GM21717 (cell line): ENCODE measurements at regions not wholly inside any gene's neighbourhood (a gene's known extent, or its start where the extent isn't known, plus 50 kb on each side); places are given as distances from the start of the nearest gene placed in this dataset.
"Not testable (repeated sequence)": the region's sequence is repeated elsewhere in the genome, so short reads cannot be mapped to it uniquely, and the experiment has no call there.

Experiments used
- ATAC-seq: cut with Tn5 transposase; IDR thresholded peaks from one replicate; pipeline ENCODE4 v1.9.1; 2021; ENCODE audit warnings: mild to moderate bottlenecking, moderate library complexity; ENCODE audit not compliant: unreplicated experiment

- no peak for ATAC-seq
These were observed 140.7 kb downstream of the DUSP10 start for GRCh38 chr1:221601166-221601565.

- ATAC-seq: no peak
These were observed 139.1 kb downstream of the DUSP10 start for GRCh38 chr1:221602830-221603229.

DNA sequence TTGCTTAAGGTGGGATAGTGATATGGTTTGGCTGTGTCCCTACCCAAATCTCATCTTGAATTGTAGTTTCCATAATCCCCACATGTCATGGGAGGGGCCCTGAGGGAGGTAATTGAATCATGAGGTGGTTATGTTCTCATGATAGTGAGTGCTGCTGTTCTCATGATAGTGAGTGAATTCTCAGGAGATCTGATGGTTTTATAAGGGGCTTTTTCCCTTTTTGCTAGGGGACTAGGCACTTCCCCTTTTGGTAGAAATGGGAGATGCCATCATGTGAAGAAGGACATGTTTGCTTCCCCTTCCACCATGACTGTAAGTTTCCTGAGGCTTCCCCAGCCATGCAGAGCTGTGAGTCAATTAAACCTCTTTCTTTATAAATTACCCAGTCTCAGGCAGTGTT is 137.5 kb downstream of the DUSP10 start:
- not testable (repeated sequence) for ATAC-seq

DNA sequence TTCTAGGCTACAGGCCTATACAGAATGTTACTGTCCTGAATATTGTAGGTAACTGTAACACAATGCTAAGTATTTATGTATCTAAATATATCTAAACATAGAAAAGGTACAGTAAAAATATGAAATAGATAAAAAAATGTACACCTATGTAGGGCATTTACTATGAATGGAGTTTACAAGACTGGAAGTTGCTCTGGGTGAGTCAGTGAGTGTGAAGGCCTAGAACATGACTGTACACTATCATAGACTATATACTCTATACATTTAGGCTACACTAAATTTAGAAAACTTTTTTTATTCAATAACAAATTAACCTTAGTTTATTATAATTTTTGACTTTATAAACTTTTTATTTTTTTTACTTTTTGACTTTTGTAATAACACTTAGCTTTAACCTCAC is 136.9 kb downstream of the DUSP10 start:
- no peak for ATAC-seq

DNA sequence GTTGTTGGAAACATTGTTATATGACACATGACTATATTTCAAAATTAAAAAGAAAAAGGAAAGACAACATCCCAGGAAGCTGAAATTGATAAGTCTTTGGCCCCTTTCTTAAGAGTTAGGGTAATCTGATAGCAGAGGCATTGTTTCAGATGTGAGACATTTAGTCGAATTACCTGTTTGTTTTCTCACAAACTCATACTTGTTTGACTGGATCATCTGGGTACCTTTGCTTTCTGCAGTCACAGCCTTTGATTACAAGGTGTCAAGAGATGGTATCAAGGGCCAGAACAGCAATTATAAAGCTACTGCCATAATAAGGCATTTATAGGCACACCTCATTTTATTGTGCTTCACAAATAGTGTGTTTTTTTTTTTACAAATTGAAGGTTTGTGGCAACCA is 136.3 kb downstream of the DUSP10 start:
- no peak for ATAC-seq

DNA sequence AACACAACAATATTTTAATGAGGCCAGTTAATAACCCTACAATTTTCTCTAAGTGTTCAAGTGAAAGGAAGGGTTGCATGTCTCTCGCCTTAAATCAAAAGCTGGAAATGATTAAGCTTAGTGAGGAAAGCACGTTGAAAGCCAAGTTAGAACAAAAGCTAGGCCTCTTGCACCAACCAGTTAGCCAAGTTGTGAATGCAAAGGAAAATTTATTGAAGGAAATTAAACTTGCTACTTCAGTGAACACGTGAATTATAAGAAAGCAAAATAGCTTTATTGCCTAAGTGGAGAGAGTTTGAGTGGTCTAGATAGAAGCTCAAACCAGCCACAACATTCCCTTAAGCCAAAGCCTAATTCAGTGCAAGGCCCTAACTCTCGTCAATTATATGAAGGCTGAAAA is 135.6 kb downstream of the DUSP10 start:
- no peak for ATAC-seq

GRCh38 chr1:221608835-221609320 is 133.0 kb downstream of the DUSP10 start:
- ATAC-seq: no peak

GRCh38 chr1:221611656-221612046 is 130.2 kb downstream of the DUSP10 start:
- no peak for ATAC-seq

GRCh38 chr1:221612047-221612777 is 129.7 kb downstream of the DUSP10 start:
- ATAC-seq: no peak

- no peak for ATAC-seq
These were observed 121.2 kb downstream of the DUSP10 start for GRCh38 chr1:221620437-221621384.

GRCh38 chr1:221621683-221622082 is 120.2 kb downstream of the DUSP10 start:
- ATAC-seq: no peak

GRCh38 chr1:221622389-221622788 is 119.5 kb downstream of the DUSP10 start:
- no peak for ATAC-seq

GRCh38 chr1:221625026-221625425 is 116.9 kb downstream of the DUSP10 start:
- ATAC-seq: no peak

DNA sequence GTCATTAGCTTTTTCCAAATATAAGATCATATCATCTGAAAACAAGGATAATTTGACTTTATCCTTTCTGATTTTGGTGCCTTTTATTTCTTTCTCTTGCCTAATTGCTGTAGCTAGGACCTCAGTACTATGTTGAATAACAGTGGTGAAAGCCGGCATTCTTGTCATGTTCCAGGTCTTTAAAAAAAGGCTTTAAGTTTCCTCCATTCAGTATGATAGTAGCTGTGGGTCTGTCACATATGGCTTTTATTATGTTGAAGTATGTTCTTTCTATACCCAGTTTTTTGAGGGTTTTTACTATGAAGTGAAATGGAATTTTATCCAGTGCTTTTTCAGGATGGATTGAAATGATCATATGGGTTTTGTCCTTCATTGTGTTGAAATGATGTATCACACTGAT is 115.8 kb downstream of the DUSP10 start:
- ATAC-seq: no peak

- no peak for ATAC-seq
These were observed 111.7 kb downstream of the DUSP10 start for GRCh38 chr1:221630236-221630635.

- ATAC-seq: no peak
These were observed 110.3 kb downstream of the DUSP10 start for GRCh38 chr1:221631556-221631955.

DNA sequence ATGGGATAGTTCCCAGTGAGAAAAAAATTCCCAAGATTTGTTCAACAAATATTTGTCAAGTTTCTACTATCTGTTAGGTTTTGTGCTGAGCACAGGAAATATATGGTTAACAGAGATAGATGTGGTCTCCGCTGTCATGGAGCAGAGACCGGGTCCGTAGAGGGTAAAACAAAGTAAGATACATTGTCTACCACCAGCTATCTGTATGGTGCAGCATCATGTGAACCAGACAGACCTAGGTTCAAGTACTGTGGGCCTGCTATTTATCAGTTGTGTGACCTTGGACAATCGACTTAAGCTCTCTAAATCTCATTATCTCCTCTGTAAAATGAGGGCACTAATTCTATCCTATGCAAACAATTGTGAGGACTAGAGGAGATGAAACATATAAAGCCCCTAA is 109.8 kb downstream of the DUSP10 start:
- no peak for ATAC-seq

DNA sequence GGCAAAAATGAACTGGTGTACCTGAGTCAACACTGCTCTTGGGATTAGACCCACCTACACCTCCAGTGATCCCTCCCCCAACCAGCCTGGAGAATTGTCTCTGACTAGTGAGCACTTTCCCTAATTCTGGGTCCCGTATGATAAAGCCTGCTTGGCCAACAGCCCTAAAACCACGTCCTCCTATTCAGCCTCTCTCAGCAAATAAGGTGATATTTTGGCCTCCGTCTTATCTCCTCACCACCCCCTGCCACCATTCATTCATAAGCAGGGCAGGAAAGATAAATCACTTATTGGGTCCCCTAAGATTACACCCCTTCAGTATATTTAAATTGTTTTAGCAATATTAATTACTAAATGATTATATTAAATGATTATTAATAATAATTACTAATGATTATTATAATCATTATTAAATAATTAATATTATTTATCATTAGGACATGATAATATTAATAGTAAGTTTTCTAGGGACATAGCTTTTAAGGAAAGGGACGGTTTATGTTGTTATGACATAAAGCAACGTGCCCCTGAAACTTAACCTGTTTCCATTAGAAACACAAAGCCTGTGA is 108.0 kb downstream of the DUSP10 start:
- ATAC-seq: no peak

DNA sequence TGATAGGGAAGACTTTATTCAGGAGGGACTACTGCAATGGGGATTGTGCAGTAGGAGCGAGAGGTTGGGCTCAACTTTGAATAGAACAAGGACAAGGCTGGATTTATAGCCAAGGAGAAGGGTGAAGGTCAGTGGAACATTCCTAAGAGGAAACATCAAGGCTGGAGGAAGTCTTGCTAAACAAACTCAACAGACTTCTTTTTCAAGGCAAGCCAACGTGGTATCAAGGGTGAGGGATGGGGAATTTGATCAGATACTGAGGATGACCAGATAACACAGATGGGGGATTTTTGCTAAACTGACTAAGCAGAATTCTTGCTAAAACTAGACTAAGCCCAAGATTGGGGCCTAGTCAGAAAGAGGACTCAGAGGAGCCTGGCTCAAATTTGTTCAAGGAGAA is 107.3 kb downstream of the DUSP10 start:
- no peak for ATAC-seq

GRCh38 chr1:221635305-221635704 is 106.6 kb downstream of the DUSP10 start:
- no peak for ATAC-seq

DNA sequence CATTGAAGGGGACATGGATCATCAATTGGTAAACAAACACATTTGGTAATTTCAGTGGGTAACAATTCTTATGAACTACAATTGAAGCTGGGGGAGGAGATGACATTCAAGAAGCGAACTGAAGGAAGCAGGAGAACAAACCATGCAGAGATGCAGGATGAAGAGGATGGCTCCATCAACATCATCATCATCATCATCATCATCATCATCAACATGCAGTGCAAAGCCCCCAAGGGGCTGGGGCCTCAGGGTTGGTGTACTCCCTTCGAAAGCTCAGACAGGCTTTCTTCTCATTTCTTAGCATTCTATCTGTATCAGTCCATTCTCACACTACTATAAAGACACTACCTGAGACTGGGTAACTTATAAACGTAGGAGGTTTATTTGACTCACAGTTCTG is 105.8 kb downstream of the DUSP10 start:
- ATAC-seq: no peak

DNA sequence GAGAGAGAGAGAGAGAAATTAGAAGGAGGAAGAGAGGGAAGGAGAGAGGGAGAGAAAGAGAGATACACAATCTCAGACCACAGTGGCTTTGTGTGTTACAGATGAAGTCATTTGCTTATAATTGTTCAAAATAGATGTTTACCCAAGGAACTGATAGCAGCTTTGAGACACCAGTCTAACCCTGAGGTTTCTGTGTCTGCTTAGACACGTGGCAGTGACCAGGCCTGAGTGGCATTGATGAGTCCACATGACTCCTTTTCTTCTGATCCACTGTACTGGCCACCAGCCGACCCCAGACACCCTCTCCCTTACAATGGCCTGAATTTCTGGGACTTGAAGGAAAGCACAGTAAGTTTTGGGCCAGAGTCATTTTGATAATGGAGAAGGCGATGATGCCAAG is 104.9 kb downstream of the DUSP10 start:
- ATAC-seq: no peak
